ENCODE measurements at regions not wholly inside any gene's neighbourhood (a gene's known extent, or its start where the extent isn't known, plus 50 kb on each side); places are given as distances from the start of the nearest gene placed in this dataset.
A peak's percentile ranks its signal among the peaks of the same experiment; 100 is the strongest.

DNA sequence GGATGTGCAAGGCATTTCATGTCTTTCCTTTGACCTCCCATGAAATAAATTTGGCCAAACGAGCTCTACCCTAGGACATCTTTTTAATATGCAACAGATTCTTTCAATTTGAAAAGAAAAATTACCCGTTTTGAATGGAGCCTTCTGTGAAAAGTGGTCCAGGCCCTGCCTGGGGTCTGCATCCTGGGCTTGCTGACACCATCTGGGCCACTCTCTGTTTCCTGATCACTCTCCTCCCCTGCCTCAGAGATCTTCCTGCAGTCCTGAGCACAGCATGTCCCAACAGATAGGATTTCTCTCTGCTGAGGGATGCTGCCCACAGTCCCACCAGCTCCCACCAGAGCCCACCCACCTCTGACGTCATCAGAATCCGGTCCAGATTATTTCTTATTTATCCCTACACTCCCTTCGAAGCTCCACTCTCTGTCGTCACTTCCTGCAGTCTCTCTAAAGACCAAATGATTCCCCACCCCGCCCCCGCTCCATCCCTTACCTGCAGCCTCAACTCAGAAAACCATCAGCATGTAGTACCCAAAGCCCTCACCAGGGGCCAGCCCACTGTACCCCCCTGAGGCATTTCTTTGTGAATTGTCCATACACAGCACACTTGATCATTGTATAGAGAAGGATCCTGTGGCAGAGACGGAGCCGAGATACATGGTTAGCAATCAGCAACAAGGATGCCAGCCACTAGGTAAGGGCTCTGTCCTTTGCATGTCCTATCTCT is 192.1 kb upstream of the MGMT start:
- DNase-seq = no peak

- no peak for DNase-seq
Observed at GRCh38 chr10:129275886-129276285, 191.2 kb upstream of the MGMT start.

DNA sequence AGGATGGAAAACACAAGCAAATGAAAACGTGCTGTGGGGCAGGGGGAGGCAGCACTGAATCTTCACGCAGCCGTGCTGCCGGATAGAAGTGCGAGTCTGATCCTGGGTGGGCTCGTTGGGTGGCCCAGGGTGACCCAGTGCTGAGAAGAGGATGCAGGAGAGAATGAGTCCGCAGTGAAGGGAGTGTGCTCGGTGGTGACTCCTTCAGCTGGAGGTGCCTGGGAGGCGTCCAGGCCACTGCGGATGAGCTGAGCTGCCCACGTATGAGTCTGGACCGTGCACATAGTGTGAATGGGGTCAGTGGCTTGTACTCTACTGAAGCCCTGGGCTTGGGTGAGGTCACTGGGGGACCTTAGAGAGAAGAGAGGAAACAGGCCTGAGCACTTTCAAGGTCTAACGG is 190.0 kb upstream of the MGMT start:
- no peak for DNase-seq

- no peak for DNase-seq
Observed at GRCh38 chr10:129277841-129278240, 189.2 kb upstream of the MGMT start.

DNA sequence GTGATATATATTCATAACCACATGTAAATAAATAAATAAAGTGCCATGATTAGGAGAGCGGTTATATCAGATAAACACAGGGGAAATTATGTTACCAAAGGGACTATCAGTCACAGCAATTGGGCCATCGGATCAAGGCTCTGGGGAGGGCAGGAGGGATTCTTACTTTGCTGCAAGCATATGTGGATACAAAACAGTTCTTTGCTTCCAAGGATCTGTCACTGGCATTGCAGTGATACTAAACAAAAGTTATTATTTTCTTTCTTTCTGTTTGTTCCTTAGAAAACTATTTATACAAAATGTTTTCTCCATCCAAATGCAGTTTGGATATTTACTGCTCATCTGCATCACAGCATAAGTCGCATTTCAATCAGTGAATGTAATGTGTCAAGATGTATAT is 188.4 kb upstream of the MGMT start:
- no peak for DNase-seq

DNA sequence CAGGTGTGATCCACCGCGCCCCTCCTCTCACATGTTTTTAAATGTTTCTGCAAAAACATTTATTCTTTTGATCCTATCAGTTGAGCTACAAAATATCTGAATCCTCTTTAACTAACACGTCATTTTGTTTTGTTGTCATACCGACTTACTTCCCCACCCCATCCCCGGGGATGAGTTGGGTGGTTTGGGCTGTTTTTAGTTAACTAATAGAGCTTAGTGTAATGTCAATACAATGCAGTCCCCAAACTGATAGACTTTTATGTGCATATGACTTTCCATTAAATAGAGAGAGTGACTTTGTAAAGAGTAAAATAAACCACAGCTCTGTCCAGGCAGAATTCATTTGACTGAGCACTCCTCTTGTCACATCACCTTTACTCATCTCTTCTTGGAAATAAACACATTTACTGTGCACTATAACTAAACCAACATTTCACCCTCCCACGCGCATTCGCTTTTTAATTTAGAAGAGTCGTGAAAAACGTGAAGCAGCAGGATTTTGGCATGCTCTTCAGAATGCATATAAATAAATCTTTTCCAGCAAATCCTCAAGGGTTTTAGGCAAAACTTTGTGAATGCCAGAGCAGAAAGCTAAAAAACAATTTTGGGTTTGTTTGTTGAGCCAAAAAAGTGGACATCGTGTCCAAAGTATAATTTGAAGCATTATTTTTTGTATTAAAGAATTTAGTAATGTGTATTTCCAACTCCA is 187.4 kb upstream of the MGMT start:
- no peak for DNase-seq

GRCh38 chr10:129280155-129280502 is 186.9 kb upstream of the MGMT start:
- no peak for DNase-seq

DNA sequence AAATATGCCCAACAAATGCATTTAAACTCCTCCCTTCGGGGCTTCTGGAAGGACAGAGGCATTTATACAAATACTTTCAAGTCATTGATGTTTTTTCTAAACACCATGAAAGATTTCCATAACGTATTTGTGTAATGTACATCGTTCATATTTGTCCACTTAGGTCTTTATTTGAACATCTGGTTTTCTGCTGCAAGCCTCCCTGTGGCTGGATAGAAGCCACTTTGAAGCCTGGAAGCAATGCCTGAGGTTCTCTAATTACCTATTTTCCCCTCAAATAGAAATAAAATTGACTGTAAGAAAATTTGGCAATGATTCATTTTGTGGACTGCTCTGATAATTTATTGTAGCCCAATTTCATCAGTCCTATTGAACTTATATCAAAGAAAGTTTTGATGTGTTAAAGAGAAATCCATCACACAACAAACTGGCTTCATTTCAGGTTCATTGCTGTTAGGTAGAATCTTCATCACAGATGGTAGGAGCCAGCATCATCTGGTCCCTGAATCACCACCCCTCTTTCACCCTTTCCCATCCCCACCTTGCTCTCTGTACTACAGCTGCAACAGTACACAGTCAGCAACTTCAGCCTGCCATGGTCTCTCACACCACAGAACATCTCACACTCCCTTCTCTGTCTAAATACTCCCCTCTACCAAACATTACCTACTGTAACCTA is 186.0 kb upstream of the MGMT start:
- DNase-seq = peak; percentile 1

DNA sequence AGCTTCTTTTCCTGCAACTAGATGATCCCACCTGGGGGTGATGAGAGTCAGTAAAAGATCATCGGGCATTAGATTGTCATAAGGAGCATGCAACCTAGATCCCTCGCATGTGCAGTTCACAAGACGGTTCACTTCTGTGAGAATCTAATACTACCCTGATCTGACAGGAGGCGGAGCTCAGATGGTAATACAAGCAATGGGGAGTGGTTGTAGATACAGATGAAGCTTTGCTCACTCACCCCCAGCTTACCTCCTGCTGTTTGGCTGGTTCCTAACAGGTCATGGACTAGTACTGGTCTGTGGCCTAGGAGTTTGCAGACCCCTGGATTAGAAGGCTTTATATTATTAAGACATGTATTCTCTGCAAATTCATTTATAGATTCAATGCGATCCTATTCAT is 181.6 kb upstream of the MGMT start:
- DNase-seq = no peak

DNA sequence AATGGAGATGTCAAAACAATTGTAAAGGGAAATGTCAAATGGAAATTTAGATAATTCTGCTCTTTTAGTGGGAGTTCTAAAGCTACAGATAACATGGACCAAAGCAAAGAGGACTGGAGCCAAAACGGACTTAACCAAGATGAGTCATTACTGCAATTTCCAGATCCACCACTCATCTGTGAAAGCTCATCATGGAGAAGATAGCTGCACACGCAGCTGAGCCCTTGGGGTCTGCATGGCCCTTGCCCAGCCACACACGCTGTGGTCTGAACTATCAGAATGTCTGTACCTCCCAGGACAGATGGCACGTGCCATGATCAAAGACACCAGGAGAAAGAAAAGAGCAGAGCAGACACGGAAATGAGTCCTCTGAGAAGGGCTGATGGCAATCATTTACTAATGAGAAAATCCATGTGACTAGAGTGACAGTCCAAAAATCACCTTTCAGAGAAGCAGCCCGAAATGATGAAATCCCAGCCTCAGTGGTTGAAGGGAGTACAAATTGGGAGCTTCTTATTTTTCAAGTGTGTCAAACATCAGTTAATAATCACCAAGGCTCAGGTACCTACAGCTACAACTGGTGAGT is 177.9 kb upstream of the MGMT start:
- DNase-seq = no peak

- no peak for DNase-seq
Observed at GRCh38 chr10:129293991-129294700, 172.9 kb upstream of the MGMT start.

DNA sequence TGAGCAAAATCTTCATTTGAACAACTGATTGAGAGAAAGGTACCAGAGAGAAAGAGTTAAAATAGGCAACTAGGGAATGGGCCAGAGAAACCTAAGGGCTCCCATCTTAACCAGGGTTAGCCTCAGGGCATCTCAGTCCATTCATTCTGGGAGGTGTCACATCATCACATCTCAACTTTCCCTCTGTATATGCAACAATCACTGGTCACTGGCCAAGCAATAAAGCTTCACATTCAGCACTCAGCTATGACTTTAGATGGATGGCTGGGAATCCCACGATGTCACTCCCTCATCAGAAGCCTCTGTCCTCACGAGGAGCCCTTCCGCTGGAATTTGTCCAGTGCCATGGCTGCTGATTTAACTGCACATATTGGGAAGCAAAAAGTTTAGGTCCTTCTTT is 172.1 kb upstream of the MGMT start:
- no peak for DNase-seq

GRCh38 chr10:129305046-129305445 is 162.0 kb upstream of the MGMT start:
- DNase-seq = no peak

GRCh38 chr10:129307141-129307540 is 159.9 kb upstream of the MGMT start:
- DNase-seq = no peak

DNA sequence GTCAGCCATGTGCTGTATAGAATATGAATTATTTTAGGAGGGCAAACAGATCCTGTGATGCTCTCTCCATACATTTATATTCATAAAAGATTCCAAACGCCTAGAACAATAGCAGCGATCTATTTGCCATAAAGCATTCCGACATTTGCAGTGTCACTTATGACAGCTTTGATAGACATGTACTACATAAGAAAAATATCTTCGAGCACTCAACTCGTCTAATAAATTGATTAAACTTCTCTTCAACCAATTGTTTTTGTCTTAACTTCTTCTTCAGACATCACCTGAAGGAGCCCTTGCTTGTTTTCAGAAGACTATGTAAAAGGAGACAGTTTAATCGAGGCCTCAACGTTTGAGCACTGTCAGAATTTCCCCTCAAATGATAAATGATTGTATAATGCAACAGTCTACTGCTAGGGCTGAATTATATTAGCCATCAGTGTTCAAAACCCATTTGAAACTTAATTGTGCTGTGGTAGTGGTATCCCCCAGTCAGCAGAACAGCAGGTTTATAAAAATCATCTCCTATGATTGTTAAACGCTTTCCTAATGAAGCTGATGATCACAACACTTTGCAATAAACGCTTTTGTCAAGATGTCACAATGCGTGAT is 158.0 kb upstream of the MGMT start:
- no peak for DNase-seq

- no peak for DNase-seq
Observed at GRCh38 chr10:129309565-129309964, 157.5 kb upstream of the MGMT start.

DNA sequence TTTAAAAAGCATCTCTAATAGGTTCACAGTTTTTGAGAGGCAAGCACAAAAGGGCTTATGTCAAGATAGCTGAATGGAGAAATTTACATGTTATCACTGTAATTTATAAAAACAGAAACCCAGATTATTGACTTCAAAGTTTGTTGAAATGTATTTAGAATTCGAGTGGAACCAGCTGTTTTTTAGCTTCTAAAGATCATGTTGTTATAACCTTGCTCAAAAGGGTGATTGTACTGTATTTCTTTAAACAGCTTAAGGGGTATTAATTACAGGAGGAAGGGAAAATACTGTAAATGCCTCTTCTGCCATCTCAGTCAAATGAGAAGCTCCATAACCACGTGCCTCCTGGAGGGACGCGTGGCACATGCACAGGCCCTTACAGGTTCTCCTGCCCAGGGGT is 156.2 kb upstream of the MGMT start:
- no peak for DNase-seq

DNA sequence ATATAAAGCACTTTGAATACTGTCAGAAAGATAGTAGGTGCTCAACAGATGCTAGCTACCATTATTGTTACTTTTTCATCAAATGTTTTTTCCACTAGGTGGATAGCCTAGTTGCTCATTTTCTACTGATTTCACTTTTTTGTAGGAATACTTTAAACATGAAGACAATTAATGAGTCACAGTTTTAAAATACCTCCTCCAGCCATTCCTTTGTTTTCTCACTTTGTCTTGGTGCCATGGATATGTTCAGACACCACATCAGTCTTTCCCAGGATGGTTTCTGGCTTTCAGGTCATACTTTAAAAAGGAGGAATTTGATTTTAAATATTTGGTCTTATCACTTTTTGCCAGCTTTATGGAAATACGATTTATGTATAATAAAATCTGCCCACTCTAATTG is 147.1 kb upstream of the MGMT start:
- no peak for DNase-seq

- DNase-seq = no peak
Observed at GRCh38 chr10:129320340-129320739, 146.7 kb upstream of the MGMT start.

DNA sequence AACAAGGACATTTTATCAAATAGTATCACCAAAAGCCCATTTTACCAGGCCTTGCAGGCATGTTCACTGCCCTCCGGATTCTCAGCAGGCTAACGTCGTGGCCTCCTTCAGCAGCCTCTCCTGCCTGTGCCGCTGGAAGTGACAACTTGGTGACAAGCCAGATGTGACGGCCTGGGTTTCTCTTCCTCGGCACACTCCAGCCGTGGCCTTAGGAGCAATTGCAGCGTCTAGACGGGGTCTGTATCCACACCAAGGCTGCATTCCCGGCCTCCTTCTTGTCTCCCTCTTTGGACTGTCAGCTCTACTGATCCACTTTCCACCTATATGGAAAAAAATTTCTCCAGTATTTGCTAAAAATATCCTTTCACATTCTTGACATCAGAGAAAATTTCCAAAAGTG is 145.3 kb upstream of the MGMT start:
- no peak for DNase-seq

GRCh38 chr10:129322933-129323820 is 143.9 kb upstream of the MGMT start:
- DNase-seq = no peak

- no peak for DNase-seq
Observed at GRCh38 chr10:129323879-129324278, 143.2 kb upstream of the MGMT start.

Data from NCI-H526 treated with DMSO at 0.1 percent for 48 hours (cell line).